Gastroesophageal sphincter (tissue), 3 donors: ENCODE measurements at regions not wholly inside any gene's neighbourhood (a gene's known extent, or its start where the extent isn't known, plus 50 kb on each side); places are given as distances from the start of the nearest gene placed in this dataset.

Experiments
- POLR2A ChIP-seq, 2 donors: fragments of 450-650 bp; IDR thresholded peaks; one replicate each; pipeline ENCODE4 v1.6.1; 2017; ENCODE audit warnings: antibody characterized with exemption in 2 of 2, mild to moderate bottlenecking in 2 of 2, moderate library complexity in 1 of 2
- TF ChIP-seq, protein P1 (sequence below), 4 experiments: fragments of 200-600 bp in 2 of 4; fragments of 450-650 bp in 2 of 4; sonication (generic) in 1 of 4; IDR thresholded peaks; one replicate each; pipeline ENCODE4 v1.5.1; 2017 to 2019; ENCODE audit warnings: antibody characterized with exemption in 4 of 4, mild to moderate bottlenecking in 2 of 4, moderate library complexity in 2 of 4

DNA sequence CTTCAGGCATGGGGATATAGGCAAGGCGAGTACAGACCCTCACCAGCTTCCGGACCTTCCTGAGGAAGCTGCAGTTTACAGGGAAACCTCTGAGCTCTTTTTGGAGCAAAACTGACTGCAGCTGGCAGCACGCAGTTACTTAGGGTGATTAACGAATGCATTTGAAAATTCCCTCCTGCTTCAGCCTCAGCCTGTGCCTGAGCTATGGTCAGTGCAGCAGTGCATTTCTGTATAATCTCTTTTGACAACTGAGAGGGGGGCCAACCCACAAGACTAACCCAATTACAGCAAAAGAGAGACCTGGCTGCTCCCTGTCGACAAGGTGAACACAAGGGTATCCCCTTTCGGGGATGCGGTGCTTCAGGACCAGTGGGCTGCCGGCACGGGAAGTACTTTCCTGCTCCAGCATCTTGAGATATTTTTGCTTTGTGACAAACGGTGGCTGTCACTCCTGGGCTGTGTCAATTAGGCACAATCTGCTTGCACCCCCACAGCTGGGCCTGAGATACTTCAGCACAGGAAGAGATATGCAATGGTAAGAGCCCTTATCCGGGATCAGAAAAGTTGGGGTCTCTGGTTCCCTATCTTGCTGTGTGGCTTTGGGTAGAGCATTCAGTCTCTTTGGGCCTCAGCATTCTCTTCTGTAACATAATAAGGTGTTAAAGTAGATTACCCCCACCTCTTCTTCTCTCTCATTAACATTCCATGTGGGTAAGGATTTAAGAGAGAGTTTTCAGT is 141.0 kb downstream of the TMEM17 start:
- TF ChIP-seq, protein P1, sequence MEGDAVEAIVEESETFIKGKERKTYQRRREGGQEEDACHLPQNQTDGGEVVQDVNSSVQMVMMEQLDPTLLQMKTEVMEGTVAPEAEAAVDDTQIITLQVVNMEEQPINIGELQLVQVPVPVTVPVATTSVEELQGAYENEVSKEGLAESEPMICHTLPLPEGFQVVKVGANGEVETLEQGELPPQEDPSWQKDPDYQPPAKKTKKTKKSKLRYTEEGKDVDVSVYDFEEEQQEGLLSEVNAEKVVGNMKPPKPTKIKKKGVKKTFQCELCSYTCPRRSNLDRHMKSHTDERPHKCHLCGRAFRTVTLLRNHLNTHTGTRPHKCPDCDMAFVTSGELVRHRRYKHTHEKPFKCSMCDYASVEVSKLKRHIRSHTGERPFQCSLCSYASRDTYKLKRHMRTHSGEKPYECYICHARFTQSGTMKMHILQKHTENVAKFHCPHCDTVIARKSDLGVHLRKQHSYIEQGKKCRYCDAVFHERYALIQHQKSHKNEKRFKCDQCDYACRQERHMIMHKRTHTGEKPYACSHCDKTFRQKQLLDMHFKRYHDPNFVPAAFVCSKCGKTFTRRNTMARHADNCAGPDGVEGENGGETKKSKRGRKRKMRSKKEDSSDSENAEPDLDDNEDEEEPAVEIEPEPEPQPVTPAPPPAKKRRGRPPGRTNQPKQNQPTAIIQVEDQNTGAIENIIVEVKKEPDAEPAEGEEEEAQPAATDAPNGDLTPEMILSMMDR (IDR thresholded peaks at IDR 0.05) = no peak
- TF ChIP-seq POLR2A (IDR thresholded peaks at IDR 0.05) = no peak
